ENCODE measurements at regions not wholly inside any gene's neighbourhood (a gene's known extent, or its start where the extent isn't known, plus 50 kb on each side); places are given as distances from the start of the nearest gene placed in this dataset.
A peak's percentile ranks its signal among the peaks of the same experiment; 100 is the strongest.

DNA sequence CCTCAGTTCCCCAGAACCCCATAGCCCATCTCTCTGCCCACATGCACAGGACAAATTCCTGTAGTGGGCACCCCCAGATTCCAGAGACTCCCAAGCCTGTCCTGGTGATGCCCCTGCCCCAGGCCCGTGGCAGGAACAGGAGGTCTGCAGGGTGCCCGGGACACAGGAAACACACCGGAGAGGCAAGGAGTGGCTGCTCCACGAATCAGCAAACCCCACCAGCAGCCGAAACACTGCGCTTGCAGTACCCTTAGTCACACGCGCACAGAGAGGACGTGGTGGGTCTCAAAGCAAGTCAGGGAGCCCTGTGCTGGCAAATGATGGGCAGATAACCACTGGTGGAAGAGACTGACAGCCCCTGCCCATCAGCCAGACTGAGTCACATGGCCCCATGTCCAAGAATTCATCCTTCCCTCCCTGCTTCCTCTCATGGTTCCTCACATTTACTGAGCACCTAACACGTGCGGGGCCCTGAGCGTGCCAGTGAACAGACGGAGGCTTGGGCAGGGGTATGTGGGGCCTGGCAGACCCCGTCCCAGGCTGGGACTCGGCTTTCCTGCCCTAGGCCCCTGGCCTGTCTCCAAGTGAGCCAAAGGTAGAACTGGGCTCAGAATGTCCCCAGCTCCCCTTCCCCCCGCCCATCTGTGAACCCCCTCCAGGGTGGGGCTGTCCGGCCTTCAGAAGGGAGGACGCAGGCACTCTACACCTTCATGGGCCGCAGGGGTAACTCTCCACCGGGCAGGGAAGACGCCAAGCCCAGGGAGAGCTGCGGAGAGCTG, 130.4 kb upstream of the IQSEC1 start:
- no peak for DNase-seq (ENCODE audit: low read depth)
- TF ChIP-seq, protein P1, sequence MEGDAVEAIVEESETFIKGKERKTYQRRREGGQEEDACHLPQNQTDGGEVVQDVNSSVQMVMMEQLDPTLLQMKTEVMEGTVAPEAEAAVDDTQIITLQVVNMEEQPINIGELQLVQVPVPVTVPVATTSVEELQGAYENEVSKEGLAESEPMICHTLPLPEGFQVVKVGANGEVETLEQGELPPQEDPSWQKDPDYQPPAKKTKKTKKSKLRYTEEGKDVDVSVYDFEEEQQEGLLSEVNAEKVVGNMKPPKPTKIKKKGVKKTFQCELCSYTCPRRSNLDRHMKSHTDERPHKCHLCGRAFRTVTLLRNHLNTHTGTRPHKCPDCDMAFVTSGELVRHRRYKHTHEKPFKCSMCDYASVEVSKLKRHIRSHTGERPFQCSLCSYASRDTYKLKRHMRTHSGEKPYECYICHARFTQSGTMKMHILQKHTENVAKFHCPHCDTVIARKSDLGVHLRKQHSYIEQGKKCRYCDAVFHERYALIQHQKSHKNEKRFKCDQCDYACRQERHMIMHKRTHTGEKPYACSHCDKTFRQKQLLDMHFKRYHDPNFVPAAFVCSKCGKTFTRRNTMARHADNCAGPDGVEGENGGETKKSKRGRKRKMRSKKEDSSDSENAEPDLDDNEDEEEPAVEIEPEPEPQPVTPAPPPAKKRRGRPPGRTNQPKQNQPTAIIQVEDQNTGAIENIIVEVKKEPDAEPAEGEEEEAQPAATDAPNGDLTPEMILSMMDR (IDR thresholded peaks at IDR 0.05; ENCODE audit: insufficient read depth, low read length, poor library complexity, severe bottlenecking) = no peak
- Histone ChIP-seq H3K36me3 (ENCODE audit: control insufficient read depth, insufficient read depth, low read length) (no peaks in the 10 kb centered on the region), H3K27me3 (ENCODE audit: control insufficient read depth, insufficient read depth, low read length) (peaks cover 59% of the 10 kb centered on the region), H3K4me3 (ENCODE audit: low read depth, low read length) (no peak overlapping the region)

DNA sequence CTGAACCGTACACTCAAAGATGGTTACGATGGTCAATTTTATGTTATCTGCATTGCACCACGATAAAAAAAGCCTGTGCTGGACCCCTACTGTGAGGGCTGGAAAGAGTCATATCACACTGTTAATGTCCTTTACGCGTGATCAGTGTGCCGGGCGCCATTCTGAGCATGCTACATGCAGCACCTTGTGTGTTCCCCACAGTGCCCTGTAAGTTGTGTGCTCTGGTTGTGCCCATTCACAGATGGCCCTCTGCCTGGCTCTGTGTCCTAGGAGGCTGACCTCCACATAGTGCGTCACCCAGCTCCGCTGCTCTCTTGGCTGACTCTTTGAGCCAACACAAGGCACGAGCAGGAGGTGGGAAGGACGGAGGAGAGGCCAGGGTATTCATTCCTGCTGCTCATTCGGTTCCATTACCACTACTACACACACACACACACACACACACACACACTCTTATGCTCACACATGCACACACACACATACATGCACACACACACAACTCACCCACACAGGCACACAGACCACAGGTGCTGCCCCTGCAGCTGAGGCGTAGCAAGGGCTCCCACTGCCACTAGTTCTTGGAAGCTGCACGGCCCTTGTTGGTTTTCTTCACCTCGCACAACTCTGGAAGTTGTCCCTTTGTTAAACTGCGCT, 129.6 kb upstream of the IQSEC1 start:
- no peak for DNase-seq (ENCODE audit: low read depth)
- Histone ChIP-seq H3K27me3 (ENCODE audit: control insufficient read depth, insufficient read depth, low read length) (peaks cover 58% of the 10 kb centered on the region), H3K36me3 (ENCODE audit: control insufficient read depth, insufficient read depth, low read length) (no peaks in the 10 kb centered on the region), H3K4me3 (ENCODE audit: low read depth, low read length) (no peak overlapping the region)
- TF ChIP-seq, protein P1 (IDR thresholded peaks at IDR 0.05; ENCODE audit: insufficient read depth, low read length, poor library complexity, severe bottlenecking) = no peak

DNA sequence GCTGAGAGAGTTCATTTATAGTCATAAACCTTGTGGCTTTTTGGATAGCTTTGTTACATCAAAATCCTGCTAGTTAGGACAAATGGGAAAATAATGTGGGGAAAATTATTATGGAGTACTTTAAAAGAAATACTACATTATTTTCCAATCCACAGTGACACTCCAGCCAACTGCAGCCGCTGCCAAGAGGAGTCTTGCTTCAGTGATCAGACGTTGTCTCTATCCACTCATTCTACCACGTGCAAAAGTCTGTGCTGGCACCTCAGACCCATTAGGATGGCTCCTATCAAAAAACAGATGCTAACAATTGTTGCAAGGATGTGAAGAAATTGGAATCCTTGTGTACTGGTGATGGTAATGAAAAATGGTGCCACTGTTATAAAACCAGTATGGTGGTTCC, 128.6 kb upstream of the IQSEC1 start:
- DNase-seq (ENCODE audit: low read depth) = no peak
- H3K27me3 ChIP-seq (ENCODE audit: control insufficient read depth, insufficient read depth, low read length) = peaks cover 57% of the 10 kb centered on the region
- H3K36me3 ChIP-seq (ENCODE audit: control insufficient read depth, insufficient read depth, low read length) = no peaks in the 10 kb centered on the region
- TF ChIP-seq, protein P1 (IDR thresholded peaks at IDR 0.05; ENCODE audit: insufficient read depth, low read length, poor library complexity, severe bottlenecking) = no peak
- no peak overlapping the region for H3K4me3 ChIP-seq (ENCODE audit: low read depth, low read length)

DNA sequence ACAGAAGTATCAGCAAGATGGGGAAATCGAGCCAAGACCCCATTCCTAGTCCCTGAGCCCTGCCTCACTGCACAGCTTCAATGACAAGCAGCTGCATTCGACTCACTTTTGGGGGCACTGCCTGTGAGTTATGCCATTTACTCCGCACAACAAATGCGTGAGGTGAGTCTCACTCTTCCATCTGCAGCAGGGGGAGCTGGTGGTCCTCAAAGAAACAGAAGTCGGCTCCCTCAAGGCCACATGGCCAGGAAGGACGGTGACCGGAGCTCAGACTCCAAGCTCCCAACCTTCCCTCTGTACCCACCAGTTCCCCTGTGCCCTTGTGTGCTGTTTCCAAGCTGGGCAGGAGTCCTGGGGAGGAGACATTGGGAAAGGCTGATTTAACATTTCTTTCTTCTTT, 127.7 kb upstream of the IQSEC1 start:
- H3K4me3 ChIP-seq (ENCODE audit: low read depth, low read length) = no peak overlapping the region
- H3K36me3 ChIP-seq (ENCODE audit: control insufficient read depth, insufficient read depth, low read length) = no peaks in the 10 kb centered on the region
- TF ChIP-seq, protein P1 (IDR thresholded peaks at IDR 0.05; ENCODE audit: insufficient read depth, low read length, poor library complexity, severe bottlenecking) = peak; percentile 22
- peaks cover 56% of the 10 kb centered on the region for H3K27me3 ChIP-seq (ENCODE audit: control insufficient read depth, insufficient read depth, low read length)
- no peak for DNase-seq (ENCODE audit: low read depth)

DNA sequence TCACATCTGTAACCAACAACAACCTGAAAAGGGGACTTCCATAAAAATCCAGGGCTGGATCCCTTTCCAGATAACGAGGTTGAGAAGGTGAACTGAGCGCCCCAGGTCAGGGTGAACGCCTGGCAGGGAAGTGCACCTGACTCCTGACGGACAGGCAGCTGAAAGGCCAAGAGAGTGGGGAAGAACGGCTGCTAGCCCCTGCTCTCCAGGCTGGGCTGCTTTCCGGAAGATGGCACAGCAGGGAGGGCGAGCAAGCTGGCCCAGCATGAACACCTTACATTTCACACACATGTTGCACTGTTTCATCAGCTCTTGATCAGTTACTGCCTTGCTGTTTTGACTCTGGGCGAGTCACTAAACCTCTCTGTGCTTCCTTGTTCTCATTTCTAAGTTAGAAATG, 127.2 kb upstream of the IQSEC1 start:
- TF ChIP-seq, protein P1 (IDR thresholded peaks at IDR 0.05; ENCODE audit: insufficient read depth, low read length, poor library complexity, severe bottlenecking) = no peak
- Histone ChIP-seq H3K36me3 (ENCODE audit: control insufficient read depth, insufficient read depth, low read length) (no peaks in the 10 kb centered on the region), H3K27me3 (ENCODE audit: control insufficient read depth, insufficient read depth, low read length) (peaks cover 56% of the 10 kb centered on the region), H3K4me3 (ENCODE audit: low read depth, low read length) (no peak overlapping the region)
- no peak for DNase-seq (ENCODE audit: low read depth)
